ENCODE measurements at regions not wholly inside any gene's neighbourhood (a gene's known extent, or its start where the extent isn't known, plus 50 kb on each side); places are given as distances from the start of the nearest gene placed in this dataset.
A peak's percentile ranks its signal among the peaks of the same experiment; 100 is the strongest.

DNA sequence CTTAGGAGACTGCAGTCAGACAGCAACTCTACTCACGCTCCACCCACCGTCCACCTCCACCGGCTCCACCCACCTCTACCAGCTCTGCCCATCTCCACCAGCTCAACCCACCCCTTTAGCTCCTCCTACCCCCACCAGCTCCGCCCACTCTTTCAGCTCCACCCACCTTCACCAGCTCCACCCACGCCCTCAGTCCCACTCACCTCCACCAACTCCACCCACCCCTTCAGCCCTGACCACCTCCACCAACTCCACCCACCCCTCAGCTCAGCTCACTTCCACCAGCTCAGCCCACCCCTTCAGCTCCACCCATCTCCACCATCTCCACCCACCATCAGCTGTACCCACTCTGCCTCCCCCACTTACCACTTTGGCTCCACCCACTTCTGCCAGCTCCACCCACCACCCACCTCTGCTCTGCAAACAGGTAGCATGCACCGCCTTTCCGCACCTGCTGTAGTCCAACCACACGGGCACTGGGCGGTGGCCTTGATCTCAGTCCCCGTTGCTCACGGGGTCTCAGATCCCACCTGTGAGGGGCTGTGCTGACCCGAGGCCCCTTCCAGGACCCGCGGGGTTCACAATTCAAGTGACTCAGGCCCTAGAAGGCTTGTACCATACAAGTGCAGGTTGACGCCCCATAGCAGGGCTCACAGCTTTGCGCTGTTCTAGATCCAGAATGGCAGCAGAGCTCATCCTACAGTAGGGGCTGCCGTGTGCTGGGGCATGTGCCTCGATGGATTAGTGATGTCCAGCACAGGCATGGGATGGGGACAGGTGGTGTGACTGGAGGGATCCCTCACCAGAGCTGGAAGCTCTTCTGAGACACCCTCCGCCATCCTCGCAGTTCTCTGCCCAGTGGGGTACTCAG is 77.2 kb upstream of the OTOS start:
- Mint-ChIP-seq H3K9me3 (ENCODE audit: low read depth) (peaks cover 7% of the 10 kb centered on the region), H3K4me1 (ENCODE audit: low read depth) (peaks cover 10% of the 10 kb centered on the region), H3K27me3 (ENCODE audit: low read depth) (peaks cover 4% of the 10 kb centered on the region), H3K27ac (ENCODE audit: unreplicated experiment) (no peak overlapping the region), H3K36me3 (ENCODE audit: low read depth) (peaks cover 5% of the 10 kb centered on the region), H3K4me3 (ENCODE audit: unreplicated experiment) (no peak overlapping the region)
- TF ChIP-seq, protein P1, sequence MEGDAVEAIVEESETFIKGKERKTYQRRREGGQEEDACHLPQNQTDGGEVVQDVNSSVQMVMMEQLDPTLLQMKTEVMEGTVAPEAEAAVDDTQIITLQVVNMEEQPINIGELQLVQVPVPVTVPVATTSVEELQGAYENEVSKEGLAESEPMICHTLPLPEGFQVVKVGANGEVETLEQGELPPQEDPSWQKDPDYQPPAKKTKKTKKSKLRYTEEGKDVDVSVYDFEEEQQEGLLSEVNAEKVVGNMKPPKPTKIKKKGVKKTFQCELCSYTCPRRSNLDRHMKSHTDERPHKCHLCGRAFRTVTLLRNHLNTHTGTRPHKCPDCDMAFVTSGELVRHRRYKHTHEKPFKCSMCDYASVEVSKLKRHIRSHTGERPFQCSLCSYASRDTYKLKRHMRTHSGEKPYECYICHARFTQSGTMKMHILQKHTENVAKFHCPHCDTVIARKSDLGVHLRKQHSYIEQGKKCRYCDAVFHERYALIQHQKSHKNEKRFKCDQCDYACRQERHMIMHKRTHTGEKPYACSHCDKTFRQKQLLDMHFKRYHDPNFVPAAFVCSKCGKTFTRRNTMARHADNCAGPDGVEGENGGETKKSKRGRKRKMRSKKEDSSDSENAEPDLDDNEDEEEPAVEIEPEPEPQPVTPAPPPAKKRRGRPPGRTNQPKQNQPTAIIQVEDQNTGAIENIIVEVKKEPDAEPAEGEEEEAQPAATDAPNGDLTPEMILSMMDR (IDR thresholded peaks at IDR 0.05) = no peak
- DNase-seq (ENCODE audit: low spot score) = no peak

DNA sequence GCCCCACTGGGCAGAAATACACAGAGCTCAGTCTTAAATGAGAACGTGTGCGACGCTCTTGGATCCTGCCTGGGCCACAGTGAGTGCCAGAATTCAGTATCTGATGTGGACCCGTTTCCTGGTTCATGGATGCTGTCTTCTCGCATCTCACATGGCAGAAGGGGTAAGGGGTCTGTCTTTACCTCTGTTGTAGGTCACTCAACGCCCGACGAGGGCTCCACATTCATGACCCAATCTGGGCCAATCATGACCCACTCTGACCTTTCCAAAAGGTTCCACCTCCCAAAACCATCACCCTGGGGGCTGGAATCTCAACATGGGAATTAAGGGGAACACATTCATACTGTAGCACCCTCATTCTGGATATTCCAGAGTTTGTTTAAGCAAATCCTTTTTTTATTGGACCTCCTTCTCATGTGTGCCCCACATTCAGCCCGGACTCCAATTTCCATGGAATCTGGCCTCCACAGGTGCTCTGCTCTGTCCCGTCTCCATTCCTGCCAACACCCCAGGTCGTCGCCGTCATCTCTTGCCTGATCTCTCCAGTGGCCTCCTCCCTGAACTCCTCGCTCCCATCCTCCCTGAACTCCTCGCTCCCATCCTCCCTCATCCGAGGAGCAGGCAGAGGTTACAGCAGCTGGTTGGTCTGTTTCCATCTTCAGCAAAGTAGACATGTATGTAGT is 78.9 kb upstream of the OTOS start:
- no peak for DNase-seq (ENCODE audit: low spot score)
- H3K4me3 Mint-ChIP-seq (ENCODE audit: unreplicated experiment) = no peak overlapping the region

DNA sequence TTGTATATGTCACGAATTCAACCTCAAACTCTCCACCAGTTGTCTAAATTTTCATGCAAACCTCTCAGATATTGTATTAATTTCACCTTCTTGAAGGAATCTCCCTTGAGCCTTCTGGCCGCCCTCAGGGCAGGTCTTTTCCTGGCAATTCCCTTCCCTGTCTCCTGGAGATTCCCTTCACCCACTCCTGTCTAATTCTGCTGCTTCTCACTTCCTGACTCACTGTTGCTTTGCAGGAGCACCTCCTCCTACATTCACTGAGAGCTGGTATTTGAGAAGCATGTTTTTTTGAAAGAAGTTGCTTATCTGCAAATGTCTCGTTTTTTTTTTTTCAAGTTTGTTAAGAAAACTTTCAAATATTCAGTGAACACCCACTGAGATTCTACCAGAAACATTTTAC is 79.9 kb upstream of the OTOS start:
- Mint-ChIP-seq H3K36me3 (ENCODE audit: low read depth) (peaks cover 5% of the 10 kb centered on the region), H3K4me3 (ENCODE audit: unreplicated experiment) (no peak overlapping the region), H3K4me1 (ENCODE audit: low read depth) (peaks cover 22% of the 10 kb centered on the region), H3K27me3 (ENCODE audit: low read depth) (peaks cover 4% of the 10 kb centered on the region), H3K27ac (ENCODE audit: unreplicated experiment) (peak overlapping the region; percentile 57), H3K9me3 (ENCODE audit: low read depth) (peaks cover 10% of the 10 kb centered on the region)
- TF ChIP-seq, protein P1 (IDR thresholded peaks at IDR 0.05) = no peak
- DNase-seq (ENCODE audit: low spot score) = no peak

More for the DNA sequence above, 78.9 kb upstream of the OTOS start:
- TF ChIP-seq, protein P1 (IDR thresholded peaks at IDR 0.05) = no peak
- Mint-ChIP-seq H3K36me3 (ENCODE audit: low read depth) (peaks cover 5% of the 10 kb centered on the region), H3K27me3 (ENCODE audit: low read depth) (peaks cover 4% of the 10 kb centered on the region), H3K4me1 (ENCODE audit: low read depth) (peaks cover 13% of the 10 kb centered on the region), H3K9me3 (ENCODE audit: low read depth) (peaks cover 10% of the 10 kb centered on the region), H3K27ac (ENCODE audit: unreplicated experiment) (no peak overlapping the region)

DNA sequence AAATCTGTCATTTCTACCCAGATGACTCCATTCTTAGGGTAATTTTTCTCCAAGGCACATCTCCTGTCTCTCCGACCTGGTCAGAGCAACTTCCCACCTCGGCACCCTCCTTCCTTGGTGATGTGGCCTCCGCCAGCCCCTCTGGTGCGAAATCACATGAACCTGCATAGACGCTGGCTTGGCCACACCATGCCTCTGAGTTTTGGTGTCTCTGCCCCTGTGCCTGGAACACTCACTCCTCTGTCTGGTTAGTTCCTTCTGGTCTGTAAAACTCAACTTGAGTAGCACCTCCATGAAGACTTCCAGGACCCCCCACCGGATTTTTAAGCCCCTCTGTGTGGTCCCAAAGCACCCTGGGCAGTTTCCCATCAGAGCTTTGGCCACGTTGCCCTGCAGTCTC is 83.2 kb upstream of the OTOS start:
- TF ChIP-seq, protein P1 (IDR thresholded peaks at IDR 0.05) = no peak
- Mint-ChIP-seq H3K36me3 (ENCODE audit: low read depth) (peaks cover 7% of the 10 kb centered on the region), H3K4me1 (ENCODE audit: low read depth) (peaks cover 22% of the 10 kb centered on the region), H3K27ac (ENCODE audit: unreplicated experiment) (no peak overlapping the region), H3K4me3 (ENCODE audit: unreplicated experiment) (no peak overlapping the region), H3K9me3 (ENCODE audit: low read depth) (peaks cover 10% of the 10 kb centered on the region), H3K27me3 (ENCODE audit: low read depth) (peaks cover 7% of the 10 kb centered on the region)
- DNase-seq (ENCODE audit: low spot score) = no peak

DNA sequence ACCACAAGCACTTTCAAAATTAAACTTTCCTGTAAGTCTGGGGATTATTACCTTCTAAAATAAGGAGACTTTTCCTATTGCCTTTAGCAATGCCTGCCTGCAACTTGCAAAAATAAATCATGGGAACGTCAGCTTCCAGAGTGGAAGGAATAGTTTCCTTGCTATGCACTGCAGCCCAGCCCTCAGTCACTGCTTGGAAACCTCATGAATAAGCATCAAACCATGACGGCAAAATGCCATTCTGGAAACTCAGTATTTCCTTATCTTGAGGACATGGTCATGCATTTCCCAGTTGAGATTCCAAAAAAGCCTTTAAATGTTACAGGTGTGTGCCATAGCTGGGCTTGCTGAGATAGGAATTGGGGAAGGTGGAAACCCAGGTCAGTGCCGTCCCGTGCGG is 84.2 kb upstream of the OTOS start:
- TF ChIP-seq, protein P1 (IDR thresholded peaks at IDR 0.05) = no peak
- Mint-ChIP-seq H3K27ac (ENCODE audit: unreplicated experiment) (peak overlapping the region; percentile 76), H3K27me3 (ENCODE audit: low read depth) (peaks cover 5% of the 10 kb centered on the region), H3K36me3 (ENCODE audit: low read depth) (peaks cover 7% of the 10 kb centered on the region), H3K4me1 (ENCODE audit: low read depth) (peaks cover 22% of the 10 kb centered on the region), H3K9me3 (ENCODE audit: low read depth) (peaks cover 19% of the 10 kb centered on the region), H3K4me3 (ENCODE audit: unreplicated experiment) (no peak overlapping the region)
- DNase-seq (ENCODE audit: low spot score) = no peak
